Astrocyte (in vitro differentiated cells and primary cell): ENCODE measurements at regions not wholly inside any gene's neighbourhood (a gene's known extent, or its start where the extent isn't known, plus 50 kb on each side); places are given as distances from the start of the nearest gene placed in this dataset.

Experiments used
- EZH2 ChIP-seq: IDR thresholded peaks from 2 replicates; pipeline ENCODE4 v1.6.1; 2012; ENCODE audit warnings: mild to moderate bottlenecking, low read length, inconsistent platforms; ENCODE audit not compliant: insufficient read depth
- TF ChIP-seq, protein P1 (sequence below): IDR thresholded peaks from 2 replicates; pipeline ENCODE4 v1.5.1; 2011; ENCODE audit warnings: low read depth, mild to moderate bottlenecking, inconsistent platforms, low read length, moderate library complexity; ENCODE audit not compliant: insufficient read depth

GRCh38 chr10:118853916-118854315 lies 99.1 kb upstream of the CACUL1 start:
- TF ChIP-seq, protein P1, sequence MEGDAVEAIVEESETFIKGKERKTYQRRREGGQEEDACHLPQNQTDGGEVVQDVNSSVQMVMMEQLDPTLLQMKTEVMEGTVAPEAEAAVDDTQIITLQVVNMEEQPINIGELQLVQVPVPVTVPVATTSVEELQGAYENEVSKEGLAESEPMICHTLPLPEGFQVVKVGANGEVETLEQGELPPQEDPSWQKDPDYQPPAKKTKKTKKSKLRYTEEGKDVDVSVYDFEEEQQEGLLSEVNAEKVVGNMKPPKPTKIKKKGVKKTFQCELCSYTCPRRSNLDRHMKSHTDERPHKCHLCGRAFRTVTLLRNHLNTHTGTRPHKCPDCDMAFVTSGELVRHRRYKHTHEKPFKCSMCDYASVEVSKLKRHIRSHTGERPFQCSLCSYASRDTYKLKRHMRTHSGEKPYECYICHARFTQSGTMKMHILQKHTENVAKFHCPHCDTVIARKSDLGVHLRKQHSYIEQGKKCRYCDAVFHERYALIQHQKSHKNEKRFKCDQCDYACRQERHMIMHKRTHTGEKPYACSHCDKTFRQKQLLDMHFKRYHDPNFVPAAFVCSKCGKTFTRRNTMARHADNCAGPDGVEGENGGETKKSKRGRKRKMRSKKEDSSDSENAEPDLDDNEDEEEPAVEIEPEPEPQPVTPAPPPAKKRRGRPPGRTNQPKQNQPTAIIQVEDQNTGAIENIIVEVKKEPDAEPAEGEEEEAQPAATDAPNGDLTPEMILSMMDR = no peak
- no peak for TF ChIP-seq EZH2
